ENCODE measurements at regions not wholly inside any gene's neighbourhood (a gene's known extent, or its start where the extent isn't known, plus 50 kb on each side); places are given as distances from the start of the nearest gene placed in this dataset.

GRCh38 chr18:53745986-53746385 lies 478.5 kb downstream of the MBD2 start:
- peaks cover 5% of the 10 kb centered on the region in 2 donors for H3K9me3 Mint-ChIP-seq

GRCh38 chr18:53745224-53745967 lies 479.1 kb downstream of the MBD2 start:
- no peak overlapping the region for H3K27ac Mint-ChIP-seq
- no peak for DNase-seq

More at GRCh38 chr18:53745986-53746385, 478.5 kb downstream of the MBD2 start:
- no peak overlapping the region for H3K4me3 Mint-ChIP-seq
- DNase-seq (no peak), ATAC-seq (no peak)
- H3K27me3 Mint-ChIP-seq: no peaks in the 10 kb centered on the region
- H3K27ac Mint-ChIP-seq: no peak overlapping the region
- no peaks in the 10 kb centered on the region for H3K4me1 Mint-ChIP-seq

GRCh38 chr18:53739700-53740099 lies 484.8 kb downstream of the MBD2 start:
- DNase-seq (no peak), ATAC-seq (no peak)
- Mint-ChIP-seq H3K4me1 (no peaks in the 10 kb centered on the region), H3K9me3 (peaks cover 5 to 10% of the 10 kb centered on the region in 2 donors), H3K4me3 (no peak overlapping the region), H3K27ac (no peak overlapping the region), H3K27me3 (no peaks in the 10 kb centered on the region)

More at GRCh38 chr18:53745224-53745967, 479.1 kb downstream of the MBD2 start:
- H3K27me3 Mint-ChIP-seq: no peaks in the 10 kb centered on the region
- H3K4me3 Mint-ChIP-seq: no peak overlapping the region
- H3K4me1 Mint-ChIP-seq: no peaks in the 10 kb centered on the region
- H3K9me3 Mint-ChIP-seq: peaks cover 2 to 5% of the 10 kb centered on the region in 2 donors
- no peak for ATAC-seq

- Mint-ChIP-seq H3K9me3 (peaks cover 12 to 17% of the 10 kb centered on the region in 2 donors), H3K27me3 (no peaks in the 10 kb centered on the region), H3K4me3 (no peak overlapping the region), H3K4me1 (no peaks in the 10 kb centered on the region), H3K27ac (no peak overlapping the region)
- ATAC-seq (no peak), DNase-seq (no peak)
These were observed 488.9 kb downstream of the MBD2 start for GRCh38 chr18:53735526-53735925.

- Mint-ChIP-seq H3K27ac (no peak overlapping the region), H3K27me3 (no peaks in the 10 kb centered on the region), H3K4me1 (no peaks in the 10 kb centered on the region), H3K4me3 (no peak overlapping the region), H3K9me3 (no peaks in the 10 kb centered on the region)
- DNase-seq (no peak), ATAC-seq (no peak)
These were observed 509.1 kb downstream of the MBD2 start for GRCh38 chr18:53715243-53715853.

GRCh38 chr18:53710080-53710479 lies 514.4 kb downstream of the MBD2 start:
- Mint-ChIP-seq H3K27ac (no peak overlapping the region), H3K9me3 (no peaks in the 10 kb centered on the region), H3K27me3 (no peaks in the 10 kb centered on the region), H3K4me1 (no peaks in the 10 kb centered on the region), H3K4me3 (no peak overlapping the region)
- ATAC-seq (no peak), DNase-seq (no peak)

GRCh38 chr18:53702480-53702879 lies 522.0 kb downstream of the MBD2 start:
- H3K4me1 Mint-ChIP-seq: no peaks in the 10 kb centered on the region
- ATAC-seq (no peak), DNase-seq (no peak)
- H3K27ac Mint-ChIP-seq: no peak overlapping the region
- no peaks in the 10 kb centered on the region for H3K9me3 Mint-ChIP-seq
- H3K27me3 Mint-ChIP-seq: no peaks in the 10 kb centered on the region
- no peak overlapping the region for H3K4me3 Mint-ChIP-seq

- no peak overlapping the region for H3K4me3 Mint-ChIP-seq
- ATAC-seq: no peak
- H3K9me3 Mint-ChIP-seq: no peaks in the 10 kb centered on the region
- no peak for DNase-seq
- H3K27me3 Mint-ChIP-seq: no peaks in the 10 kb centered on the region
- no peak overlapping the region for H3K27ac Mint-ChIP-seq
- no peaks in the 10 kb centered on the region for H3K4me1 Mint-ChIP-seq
These were observed 522.8 kb downstream of the MBD2 start for GRCh38 chr18:53701697-53702096.

- no peak for ATAC-seq
- no peak for DNase-seq
- Mint-ChIP-seq H3K4me1 (no peaks in the 10 kb centered on the region), H3K27ac (no peak overlapping the region), H3K9me3 (no peaks in the 10 kb centered on the region), H3K27me3 (no peaks in the 10 kb centered on the region), H3K4me3 (no peak overlapping the region)
These were observed 525.6 kb downstream of the MBD2 start for GRCh38 chr18:53698907-53699306.

GRCh38 chr18:53689886-53690285 lies 534.6 kb downstream of the MBD2 start:
- Mint-ChIP-seq H3K27me3 (no peaks in the 10 kb centered on the region), H3K4me1 (no peaks in the 10 kb centered on the region), H3K27ac (no peak overlapping the region), H3K9me3 (peaks cover 0 to 15% of the 10 kb centered on the region in 2 donors), H3K4me3 (no peak overlapping the region)
- ATAC-seq (no peak), DNase-seq (no peak)

GRCh38 chr18:53686965-53687364 lies 537.5 kb downstream of the MBD2 start:
- H3K27ac Mint-ChIP-seq: no peak overlapping the region

GRCh38 chr18:53682796-53683195 lies 541.7 kb downstream of the MBD2 start:
- H3K27ac Mint-ChIP-seq: no peak overlapping the region
- DNase-seq (no peak), ATAC-seq (no peak)
- H3K9me3 Mint-ChIP-seq: peaks cover 8 to 13% of the 10 kb centered on the region in 2 donors
- no peaks in the 10 kb centered on the region for H3K4me1 Mint-ChIP-seq
- H3K27me3 Mint-ChIP-seq: no peaks in the 10 kb centered on the region
- no peak overlapping the region for H3K4me3 Mint-ChIP-seq

More at GRCh38 chr18:53686965-53687364, 537.5 kb downstream of the MBD2 start:
- DNase-seq (no peak), ATAC-seq (no peak)
- Mint-ChIP-seq H3K4me1 (no peaks in the 10 kb centered on the region), H3K4me3 (no peak overlapping the region), H3K9me3 (peaks cover 8 to 18% of the 10 kb centered on the region in 2 donors), H3K27me3 (no peaks in the 10 kb centered on the region)

- no peak for DNase-seq
- H3K4me3 Mint-ChIP-seq: no peak overlapping the region
- no peaks in the 10 kb centered on the region for H3K27me3 Mint-ChIP-seq
- H3K9me3 Mint-ChIP-seq: peaks cover 12 to 28% of the 10 kb centered on the region in 2 donors
- no peak overlapping the region for H3K27ac Mint-ChIP-seq
- H3K4me1 Mint-ChIP-seq: no peaks in the 10 kb centered on the region
- no peak for ATAC-seq
These were observed 547.0 kb downstream of the MBD2 start for GRCh38 chr18:53677480-53677879.

- Mint-ChIP-seq H3K4me1 (no peaks in the 10 kb centered on the region), H3K9me3 (peaks cover 19 to 31% of the 10 kb centered on the region in 2 donors), H3K27ac (no peak overlapping the region), H3K27me3 (no peaks in the 10 kb centered on the region), H3K4me3 (no peak overlapping the region)
- no peak for DNase-seq
- no peak for ATAC-seq
These were observed 558.8 kb downstream of the MBD2 start for GRCh38 chr18:53665701-53666100.

GRCh38 chr18:53664575-53664974 lies 559.9 kb downstream of the MBD2 start:
- H3K27ac Mint-ChIP-seq: no peak overlapping the region
- peaks cover 19 to 30% of the 10 kb centered on the region in 2 donors for H3K9me3 Mint-ChIP-seq
- DNase-seq (no peak), ATAC-seq (no peak)
- no peaks in the 10 kb centered on the region for H3K27me3 Mint-ChIP-seq
- no peaks in the 10 kb centered on the region for H3K4me1 Mint-ChIP-seq
- no peak overlapping the region for H3K4me3 Mint-ChIP-seq

GRCh38 chr18:53660306-53660705 lies 564.2 kb downstream of the MBD2 start:
- H3K27me3 Mint-ChIP-seq: no peaks in the 10 kb centered on the region
- H3K9me3 Mint-ChIP-seq: peaks cover 23 to 34% of the 10 kb centered on the region in 2 donors
- no peak for ATAC-seq
- no peak overlapping the region for H3K27ac Mint-ChIP-seq
- H3K4me3 Mint-ChIP-seq: no peak overlapping the region
- H3K4me1 Mint-ChIP-seq: no peaks in the 10 kb centered on the region
- no peak for DNase-seq

Measured in stimulated activated naive CD8-positive, alpha-beta T cell treated with anti-CD3 and anti-CD28 coated beads, Interleukin-15, amount 100 ng/mL, for 72 hours (primary cell).